ENCODE measurements at regions not wholly inside any gene's neighbourhood (a gene's known extent, or its start where the extent isn't known, plus 50 kb on each side); places are given as distances from the start of the nearest gene placed in this dataset.

GRCh38 chr9:99576876-99577275 is 244.8 kb upstream of the NR4A3 start:
- H3K4me3 ChIP-seq (replicated peaks; ENCODE audit: low read depth, low read length) = no peak overlapping the region
- no peak for DNase-seq (ENCODE audit: extremely low read depth, low read depth)
- TF ChIP-seq, protein P1, sequence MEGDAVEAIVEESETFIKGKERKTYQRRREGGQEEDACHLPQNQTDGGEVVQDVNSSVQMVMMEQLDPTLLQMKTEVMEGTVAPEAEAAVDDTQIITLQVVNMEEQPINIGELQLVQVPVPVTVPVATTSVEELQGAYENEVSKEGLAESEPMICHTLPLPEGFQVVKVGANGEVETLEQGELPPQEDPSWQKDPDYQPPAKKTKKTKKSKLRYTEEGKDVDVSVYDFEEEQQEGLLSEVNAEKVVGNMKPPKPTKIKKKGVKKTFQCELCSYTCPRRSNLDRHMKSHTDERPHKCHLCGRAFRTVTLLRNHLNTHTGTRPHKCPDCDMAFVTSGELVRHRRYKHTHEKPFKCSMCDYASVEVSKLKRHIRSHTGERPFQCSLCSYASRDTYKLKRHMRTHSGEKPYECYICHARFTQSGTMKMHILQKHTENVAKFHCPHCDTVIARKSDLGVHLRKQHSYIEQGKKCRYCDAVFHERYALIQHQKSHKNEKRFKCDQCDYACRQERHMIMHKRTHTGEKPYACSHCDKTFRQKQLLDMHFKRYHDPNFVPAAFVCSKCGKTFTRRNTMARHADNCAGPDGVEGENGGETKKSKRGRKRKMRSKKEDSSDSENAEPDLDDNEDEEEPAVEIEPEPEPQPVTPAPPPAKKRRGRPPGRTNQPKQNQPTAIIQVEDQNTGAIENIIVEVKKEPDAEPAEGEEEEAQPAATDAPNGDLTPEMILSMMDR (IDR thresholded peaks at IDR 0.05; ENCODE audit: low read depth, low read length, missing control alignments) = no peak

DNA sequence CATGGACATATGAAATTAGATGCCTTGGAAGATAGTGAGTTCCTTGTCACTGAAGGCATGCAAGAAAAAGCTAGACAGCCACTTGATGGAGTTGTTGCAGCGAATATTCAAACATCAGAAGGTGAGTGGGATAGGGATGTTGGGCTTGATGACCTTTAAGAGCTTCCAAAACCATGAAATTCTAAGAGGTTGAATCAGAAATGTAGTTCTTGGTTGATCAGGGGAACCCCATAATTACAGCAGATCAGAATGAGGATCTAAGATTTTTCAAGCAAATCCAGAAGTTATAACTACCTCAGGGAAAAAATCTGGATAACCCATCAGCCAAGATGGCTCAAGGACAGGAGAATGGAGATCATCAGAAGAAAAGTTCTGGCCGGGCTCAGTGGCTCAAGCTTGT is 244.3 kb upstream of the NR4A3 start:
- TF ChIP-seq, protein P1 (IDR thresholded peaks at IDR 0.05; ENCODE audit: low read depth, low read length, missing control alignments) = no peak
- DNase-seq (ENCODE audit: extremely low read depth, low read depth) = no peak
- no peak overlapping the region for H3K4me3 ChIP-seq (replicated peaks; ENCODE audit: low read depth, low read length)

DNA sequence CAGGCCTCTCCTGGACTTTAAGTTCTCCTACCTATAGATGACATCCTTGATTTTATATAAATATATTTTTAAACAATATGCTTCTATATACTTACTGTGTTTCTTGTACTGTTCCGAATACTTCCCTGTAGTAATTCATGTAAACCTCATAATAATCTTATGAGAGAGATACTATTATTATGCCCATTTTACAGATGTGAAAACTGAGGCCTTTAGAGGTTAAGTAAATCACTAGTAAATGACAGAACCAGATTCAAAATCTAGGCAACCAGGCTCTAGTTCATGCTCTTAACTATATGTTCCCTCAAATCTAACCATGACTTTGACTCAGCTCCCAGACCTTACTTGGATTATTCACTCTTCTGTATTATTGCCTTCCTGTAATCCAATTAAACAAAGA is 243.0 kb upstream of the NR4A3 start:
- no peak for DNase-seq (ENCODE audit: extremely low read depth, low read depth)
- H3K4me3 ChIP-seq (replicated peaks; ENCODE audit: low read depth, low read length) = no peak overlapping the region
- TF ChIP-seq, protein P1 (IDR thresholded peaks at IDR 0.05; ENCODE audit: low read depth, low read length, missing control alignments) = no peak

GRCh38 chr9:99579964-99580363 is 241.7 kb upstream of the NR4A3 start:
- no peak for DNase-seq (ENCODE audit: extremely low read depth, low read depth)
- TF ChIP-seq, protein P1 (IDR thresholded peaks at IDR 0.05; ENCODE audit: low read depth, low read length, missing control alignments) = no peak
- H3K4me3 ChIP-seq (replicated peaks; ENCODE audit: low read depth, low read length) = no peak overlapping the region

GRCh38 chr9:99582814-99583213 is 238.9 kb upstream of the NR4A3 start:
- TF ChIP-seq, protein P1 (IDR thresholded peaks at IDR 0.05; ENCODE audit: low read depth, low read length, missing control alignments) = no peak
- no peak for DNase-seq (ENCODE audit: extremely low read depth, low read depth)
- no peak overlapping the region for H3K4me3 ChIP-seq (replicated peaks; ENCODE audit: low read depth, low read length)

GRCh38 chr9:99588299-99588698 is 233.4 kb upstream of the NR4A3 start:
- DNase-seq (ENCODE audit: extremely low read depth, low read depth) = no peak
- TF ChIP-seq, protein P1 (IDR thresholded peaks at IDR 0.05; ENCODE audit: low read depth, low read length, missing control alignments) = no peak
- no peak overlapping the region for H3K4me3 ChIP-seq (replicated peaks; ENCODE audit: low read depth, low read length)

GRCh38 chr9:99588747-99589146 is 232.9 kb upstream of the NR4A3 start:
- TF ChIP-seq, protein P1 (IDR thresholded peaks at IDR 0.05; ENCODE audit: low read depth, low read length, missing control alignments) = no peak
- no peak for DNase-seq (ENCODE audit: extremely low read depth, low read depth)
- no peak overlapping the region for H3K4me3 ChIP-seq (replicated peaks; ENCODE audit: low read depth, low read length)

All from HFF-Myc (cell line).